ENCODE measurements at regions not wholly inside any gene's neighbourhood (a gene's known extent, or its start where the extent isn't known, plus 50 kb on each side); places are given as distances from the start of the nearest gene placed in this dataset.

GRCh38 chr5:164137095-164137494, 631.7 kb downstream of the MAT2B start:
- Histone ChIP-seq H3K4me1 (ENCODE audit: control insufficient read depth, extremely low read depth, insufficient read depth, low read length) (no peaks in the 10 kb centered on the region), H3K4me3 (ENCODE audit: control insufficient read depth in 2 of 3, extremely low read depth in 1 of 3, insufficient read depth in 2 of 3, low read depth in 1 of 3, low read length in 3 of 3) (no peak overlapping the region), H3K4me2 (ENCODE audit: control insufficient read depth, extremely low read depth, insufficient read depth, low read depth, low read length) (no peak overlapping the region), H3K27ac (ENCODE audit: control insufficient read depth, insufficient read depth, low read length) (no peak overlapping the region), H3K9me3 (ENCODE audit: control insufficient read depth, low read depth, low read length) (no peaks in the 10 kb centered on the region), H3K79me2 (ENCODE audit: control insufficient read depth, insufficient read depth, low read length) (no peaks in the 10 kb centered on the region), H3K27me3 (ENCODE audit: control insufficient read depth, extremely low read depth, insufficient read depth, low read length) (no peaks in the 10 kb centered on the region), H3K36me3 (ENCODE audit: control insufficient read depth in 2 of 2, extremely low read depth in 1 of 2, insufficient read depth in 2 of 2, low read length in 2 of 2) (no peaks in the 10 kb centered on the region), H3K9ac (ENCODE audit: control insufficient read depth, extremely low read depth, insufficient read depth, low read length) (no peak overlapping the region), H3K9me1 (ENCODE audit: control insufficient read depth, extremely low read depth, insufficient read depth, low read length) (no peaks in the 10 kb centered on the region), H4K20me1 (ENCODE audit: control insufficient read depth, extremely low read depth, insufficient read depth, low read length) (no peaks in the 10 kb centered on the region), H2AFZ (ENCODE audit: control insufficient read depth, low read length) (no peak overlapping the region)
- no peak for TF ChIP-seq CTCF (optimal IDR thresholded peaks at IDR 0.05 in 1 of 3, IDR thresholded peaks at IDR 0.05 in 1 of 3, conservative IDR thresholded peaks at IDR 0.05 in 1 of 3; ENCODE audit: extremely low read depth in 1 of 3, insufficient read depth in 2 of 3, low read length in 3 of 3)
- no peak for TF ChIP-seq EZH2 (IDR thresholded peaks at IDR 0.05; ENCODE audit: low read length)
- FAIRE-seq (no peak), DNase-seq (ENCODE audit: low read depth, low spot score) (no peak)
- dilution Hi-C loops (cut with MboI; ENCODE audit: extremely low pct_ligation_motif_present, low sequenced_read_pairs) = no loop called here

- Histone ChIP-seq H3K9me3 (ENCODE audit: control insufficient read depth, low read depth, low read length) (no peaks in the 10 kb centered on the region), H3K9me1 (ENCODE audit: control insufficient read depth, extremely low read depth, insufficient read depth, low read length) (no peaks in the 10 kb centered on the region), H3K27ac (ENCODE audit: control insufficient read depth, insufficient read depth, low read length) (no peak overlapping the region), H3K4me3 (ENCODE audit: control insufficient read depth in 2 of 3, extremely low read depth in 1 of 3, insufficient read depth in 2 of 3, low read depth in 1 of 3, low read length in 3 of 3) (no peak overlapping the region), H3K9ac (ENCODE audit: control insufficient read depth, extremely low read depth, insufficient read depth, low read length) (no peak overlapping the region), H3K4me2 (ENCODE audit: control insufficient read depth, extremely low read depth, insufficient read depth, low read depth, low read length) (no peak overlapping the region), H3K79me2 (ENCODE audit: control insufficient read depth, insufficient read depth, low read length) (no peaks in the 10 kb centered on the region), H3K36me3 (ENCODE audit: control insufficient read depth in 2 of 2, extremely low read depth in 1 of 2, insufficient read depth in 2 of 2, low read length in 2 of 2) (no peaks in the 10 kb centered on the region), H3K4me1 (ENCODE audit: control insufficient read depth, extremely low read depth, insufficient read depth, low read length) (no peaks in the 10 kb centered on the region), H4K20me1 (ENCODE audit: control insufficient read depth, extremely low read depth, insufficient read depth, low read length) (no peaks in the 10 kb centered on the region), H2AFZ (ENCODE audit: control insufficient read depth, low read length) (no peak overlapping the region), H3K27me3 (ENCODE audit: control insufficient read depth, extremely low read depth, insufficient read depth, low read length) (no peaks in the 10 kb centered on the region)
- FAIRE-seq = no peak
- no peak for DNase-seq (ENCODE audit: low read depth, low spot score)
- no peak for TF ChIP-seq EZH2 (IDR thresholded peaks at IDR 0.05; ENCODE audit: low read length)
- no peak for TF ChIP-seq CTCF (optimal IDR thresholded peaks at IDR 0.05 in 1 of 3, IDR thresholded peaks at IDR 0.05 in 1 of 3, conservative IDR thresholded peaks at IDR 0.05 in 1 of 3; ENCODE audit: extremely low read depth in 1 of 3, insufficient read depth in 2 of 3, low read length in 3 of 3)
- dilution Hi-C loops (cut with MboI; ENCODE audit: extremely low pct_ligation_motif_present, low sequenced_read_pairs) = no loop called here
These were observed 634.0 kb downstream of the MAT2B start for GRCh38 chr5:164139423-164139822.

Measured in keratinocyte (primary cell).